MM.1S (cell line): ENCODE measurements at regions not wholly inside any gene's neighbourhood (a gene's known extent, or its start where the extent isn't known, plus 50 kb on each side); places are given as distances from the start of the nearest gene placed in this dataset.

Source experiments
- EZH2 ChIP-seq: fragments of 300-600 bp; sonication (generic); optimal IDR thresholded peaks from 2 replicates; pipeline ENCODE3; 2017; ENCODE audit warnings: low read depth, mild to moderate bottlenecking, antibody characterized with exemption, low read length, mixed read lengths
- TF ChIP-seq, protein P1 (sequence below): fragments of 300-600 bp; sonication (generic); IDR thresholded peaks from 2 replicates; pipeline ENCODE4 v1.5.1; 2016; ENCODE audit warnings: antibody characterized with exemption, low read length, mixed read lengths

DNA sequence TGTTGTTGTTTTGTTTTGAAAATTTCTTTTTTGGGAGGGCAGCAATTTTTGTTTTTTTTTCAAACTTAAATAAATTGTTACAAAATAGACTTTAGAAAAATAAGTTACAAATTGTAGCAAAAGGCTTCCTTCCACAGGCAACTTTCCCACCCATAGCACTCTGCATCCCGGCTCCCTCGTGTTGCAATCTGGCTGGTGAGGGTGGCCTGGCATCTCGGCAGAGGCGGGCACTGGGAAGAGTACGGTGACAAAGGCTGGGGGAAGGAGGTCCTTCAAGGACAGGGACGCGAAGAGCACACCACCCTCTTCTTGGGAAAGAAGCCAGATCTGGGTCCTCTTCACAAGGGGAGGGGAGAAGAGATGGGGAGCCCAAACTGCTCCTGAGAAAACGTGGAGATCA lies 379.7 kb downstream of the OLFM4 start:
- TF ChIP-seq, protein P1, sequence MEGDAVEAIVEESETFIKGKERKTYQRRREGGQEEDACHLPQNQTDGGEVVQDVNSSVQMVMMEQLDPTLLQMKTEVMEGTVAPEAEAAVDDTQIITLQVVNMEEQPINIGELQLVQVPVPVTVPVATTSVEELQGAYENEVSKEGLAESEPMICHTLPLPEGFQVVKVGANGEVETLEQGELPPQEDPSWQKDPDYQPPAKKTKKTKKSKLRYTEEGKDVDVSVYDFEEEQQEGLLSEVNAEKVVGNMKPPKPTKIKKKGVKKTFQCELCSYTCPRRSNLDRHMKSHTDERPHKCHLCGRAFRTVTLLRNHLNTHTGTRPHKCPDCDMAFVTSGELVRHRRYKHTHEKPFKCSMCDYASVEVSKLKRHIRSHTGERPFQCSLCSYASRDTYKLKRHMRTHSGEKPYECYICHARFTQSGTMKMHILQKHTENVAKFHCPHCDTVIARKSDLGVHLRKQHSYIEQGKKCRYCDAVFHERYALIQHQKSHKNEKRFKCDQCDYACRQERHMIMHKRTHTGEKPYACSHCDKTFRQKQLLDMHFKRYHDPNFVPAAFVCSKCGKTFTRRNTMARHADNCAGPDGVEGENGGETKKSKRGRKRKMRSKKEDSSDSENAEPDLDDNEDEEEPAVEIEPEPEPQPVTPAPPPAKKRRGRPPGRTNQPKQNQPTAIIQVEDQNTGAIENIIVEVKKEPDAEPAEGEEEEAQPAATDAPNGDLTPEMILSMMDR, result no peak
- TF ChIP-seq EZH2, result no peak
